ENCODE measurements at regions not wholly inside any gene's neighbourhood (a gene's known extent, or its start where the extent isn't known, plus 50 kb on each side); places are given as distances from the start of the nearest gene placed in this dataset.

- intact Hi-C loops (cut with micrococcal nuclease) = no loop called here
- Mint-ChIP-seq H3K27ac (no peak overlapping the region), H3K9me3 (peaks cover 0 to 16% (median 6%) of the 10 kb centered on the region in 8 donors), H3K36me3 (no peaks in the 10 kb centered on the region), H3K27me3 (no peaks in the 10 kb centered on the region), H3K4me1 (no peaks in the 10 kb centered on the region), H3K4me3 (no peak overlapping the region)
- Histone ChIP-seq H3K9me3 (ENCODE audit: control insufficient read depth in 1 of 2, low read length in 2 of 2) (no peaks in the 10 kb centered on the region), H3K27ac (ENCODE audit: low read depth, low read length) (no peak overlapping the region), H3K36me3 (ENCODE audit: insufficient read depth, low read length) (no peaks in the 10 kb centered on the region), H3K4me3 (ENCODE audit: low read length in 2 of 2) (no peak overlapping the region), H3K27me3 (ENCODE audit: insufficient read depth, low read length) (no peaks in the 10 kb centered on the region), H3K4me1 (ENCODE audit: insufficient read depth, low read length) (no peaks in the 10 kb centered on the region)
- no peak for DNase-seq
- ChIA-PET POLR2A (ENCODE audit: partially characterized antibody) (no interaction called here), CTCF (ENCODE audit: partially characterized antibody) (no interaction called here)
These were observed 291.2 kb downstream of the BRINP1 start for GRCh38 chr9:119078015-119078414.

- Histone ChIP-seq H3K9me3 (ENCODE audit: control insufficient read depth in 1 of 2, low read length in 2 of 2) (no peaks in the 10 kb centered on the region), H3K36me3 (ENCODE audit: insufficient read depth, low read length) (no peaks in the 10 kb centered on the region), H3K4me1 (ENCODE audit: insufficient read depth, low read length) (no peaks in the 10 kb centered on the region), H3K27me3 (ENCODE audit: insufficient read depth, low read length) (no peaks in the 10 kb centered on the region), H3K27ac (ENCODE audit: low read depth, low read length) (no peak overlapping the region), H3K4me3 (ENCODE audit: low read length in 2 of 2) (no peak overlapping the region)
- no peak overlapping the region for H3K4me3 Mint-ChIP-seq
- no peaks in the 10 kb centered on the region for H3K4me1 Mint-ChIP-seq
- peaks cover 0 to 15% (median 7%) of the 10 kb centered on the region in 8 donors for H3K9me3 Mint-ChIP-seq
- H3K36me3 Mint-ChIP-seq = no peaks in the 10 kb centered on the region
- H3K27ac Mint-ChIP-seq = no peak overlapping the region
- POLR2A ChIA-PET (ENCODE audit: partially characterized antibody) = no interaction called here
- H3K27me3 Mint-ChIP-seq = no peaks in the 10 kb centered on the region
- CTCF ChIA-PET (ENCODE audit: partially characterized antibody) = no interaction called here
- DNase-seq = no peak
- intact Hi-C loops (cut with micrococcal nuclease) = no loop called here
These were observed 285.6 kb downstream of the BRINP1 start for GRCh38 chr9:119083673-119084072.

- H3K4me1 Mint-ChIP-seq = no peaks in the 10 kb centered on the region
- H3K9me3 Mint-ChIP-seq = peaks cover 0 to 15% (median 7%) of the 10 kb centered on the region in 8 donors
- Histone ChIP-seq H3K27me3 (ENCODE audit: insufficient read depth, low read length) (no peaks in the 10 kb centered on the region), H3K4me3 (ENCODE audit: low read length in 2 of 2) (no peak overlapping the region), H3K9me3 (ENCODE audit: control insufficient read depth in 1 of 2, low read length in 2 of 2) (no peaks in the 10 kb centered on the region), H3K27ac (ENCODE audit: low read depth, low read length) (no peak overlapping the region), H3K4me1 (ENCODE audit: insufficient read depth, low read length) (no peaks in the 10 kb centered on the region), H3K36me3 (ENCODE audit: insufficient read depth, low read length) (no peaks in the 10 kb centered on the region)
- H3K4me3 Mint-ChIP-seq = no peak overlapping the region
- no peaks in the 10 kb centered on the region for H3K27me3 Mint-ChIP-seq
- DNase-seq = no peak
- POLR2A ChIA-PET (ENCODE audit: partially characterized antibody) = no interaction called here
- CTCF ChIA-PET (ENCODE audit: partially characterized antibody) = no interaction called here
- intact Hi-C loops (cut with micrococcal nuclease) = no loop called here
- H3K27ac Mint-ChIP-seq = no peak overlapping the region
- no peaks in the 10 kb centered on the region for H3K36me3 Mint-ChIP-seq
These were observed 282.6 kb downstream of the BRINP1 start for GRCh38 chr9:119086590-119086989.

GRCh38 chr9:119088002-119088547, 281.2 kb downstream of the BRINP1 start:
- Histone ChIP-seq H3K27me3 (ENCODE audit: insufficient read depth, low read length) (no peaks in the 10 kb centered on the region), H3K4me3 (ENCODE audit: low read length in 2 of 2) (no peak overlapping the region), H3K27ac (ENCODE audit: low read depth, low read length) (no peak overlapping the region), H3K36me3 (ENCODE audit: insufficient read depth, low read length) (no peaks in the 10 kb centered on the region), H3K4me1 (ENCODE audit: insufficient read depth, low read length) (no peaks in the 10 kb centered on the region), H3K9me3 (ENCODE audit: control insufficient read depth in 1 of 2, low read length in 2 of 2) (no peaks in the 10 kb centered on the region)
- Mint-ChIP-seq H3K27me3 (no peaks in the 10 kb centered on the region), H3K4me1 (no peaks in the 10 kb centered on the region), H3K4me3 (no peak overlapping the region), H3K36me3 (no peaks in the 10 kb centered on the region), H3K27ac (no peak overlapping the region), H3K9me3 (peaks cover 0 to 15% (median 7%) of the 10 kb centered on the region in 8 donors)
- DNase-seq = no peak
- intact Hi-C loops (cut with micrococcal nuclease) = no loop called here
- ChIA-PET POLR2A (ENCODE audit: partially characterized antibody) (no interaction called here), CTCF (ENCODE audit: partially characterized antibody) (no interaction called here)

GRCh38 chr9:119091074-119091473, 278.2 kb downstream of the BRINP1 start:
- Mint-ChIP-seq H3K27me3 (no peaks in the 10 kb centered on the region), H3K4me1 (no peaks in the 10 kb centered on the region), H3K36me3 (no peaks in the 10 kb centered on the region), H3K27ac (no peak overlapping the region), H3K9me3 (peaks cover 0 to 9% (median 3%) of the 10 kb centered on the region in 8 donors), H3K4me3 (no peak overlapping the region)
- ChIA-PET CTCF (ENCODE audit: partially characterized antibody) (no interaction called here), POLR2A (ENCODE audit: partially characterized antibody) (no interaction called here)
- Histone ChIP-seq H3K27ac (ENCODE audit: low read depth, low read length) (no peak overlapping the region), H3K27me3 (ENCODE audit: insufficient read depth, low read length) (no peaks in the 10 kb centered on the region), H3K4me1 (ENCODE audit: insufficient read depth, low read length) (no peaks in the 10 kb centered on the region), H3K36me3 (ENCODE audit: insufficient read depth, low read length) (no peaks in the 10 kb centered on the region), H3K4me3 (ENCODE audit: low read length in 2 of 2) (no peak overlapping the region), H3K9me3 (ENCODE audit: control insufficient read depth in 1 of 2, low read length in 2 of 2) (no peaks in the 10 kb centered on the region)
- intact Hi-C loops (cut with micrococcal nuclease) = no loop called here
- DNase-seq = no peak

- H3K9me3 Mint-ChIP-seq = peaks cover 0 to 6% (median 2%) of the 10 kb centered on the region in 8 donors
- H3K4me1 Mint-ChIP-seq = no peaks in the 10 kb centered on the region
- no peaks in the 10 kb centered on the region for H3K36me3 ChIP-seq (ENCODE audit: insufficient read depth, low read length)
- H3K27ac Mint-ChIP-seq = no peak overlapping the region
- no peaks in the 10 kb centered on the region for H3K36me3 Mint-ChIP-seq
- H3K4me3 ChIP-seq (ENCODE audit: low read length in 2 of 2) = no peak overlapping the region
- POLR2A ChIA-PET (ENCODE audit: partially characterized antibody) = no interaction called here
- H3K27me3 ChIP-seq (ENCODE audit: insufficient read depth, low read length) = no peaks in the 10 kb centered on the region
- H3K4me3 Mint-ChIP-seq = no peak overlapping the region
- CTCF ChIA-PET (ENCODE audit: partially characterized antibody) = no interaction called here
- no peak overlapping the region for H3K27ac ChIP-seq (ENCODE audit: low read depth, low read length)
- intact Hi-C loops (cut with micrococcal nuclease) = no loop called here
- H3K27me3 Mint-ChIP-seq = no peaks in the 10 kb centered on the region
- no peaks in the 10 kb centered on the region for H3K9me3 ChIP-seq (ENCODE audit: control insufficient read depth in 1 of 2, low read length in 2 of 2)
- DNase-seq = no peak
- no peaks in the 10 kb centered on the region for H3K4me1 ChIP-seq (ENCODE audit: insufficient read depth, low read length)
These were observed 277.1 kb downstream of the BRINP1 start for GRCh38 chr9:119092125-119092524.

GRCh38 chr9:119094086-119094485, 275.1 kb downstream of the BRINP1 start:
- H3K27ac Mint-ChIP-seq = no peak overlapping the region
- no peak overlapping the region for H3K4me3 Mint-ChIP-seq
- no peaks in the 10 kb centered on the region for H3K4me1 Mint-ChIP-seq
- POLR2A ChIA-PET (ENCODE audit: partially characterized antibody) = no interaction called here
- DNase-seq = no peak
- intact Hi-C loops (cut with micrococcal nuclease) = no loop called here
- CTCF ChIA-PET (ENCODE audit: partially characterized antibody) = no interaction called here
- Histone ChIP-seq H3K36me3 (ENCODE audit: insufficient read depth, low read length) (no peaks in the 10 kb centered on the region), H3K27me3 (ENCODE audit: insufficient read depth, low read length) (no peaks in the 10 kb centered on the region), H3K9me3 (ENCODE audit: control insufficient read depth in 1 of 2, low read length in 2 of 2) (no peaks in the 10 kb centered on the region), H3K4me3 (ENCODE audit: low read length in 2 of 2) (no peak overlapping the region), H3K4me1 (ENCODE audit: insufficient read depth, low read length) (no peaks in the 10 kb centered on the region), H3K27ac (ENCODE audit: low read depth, low read length) (no peak overlapping the region)
- no peaks in the 10 kb centered on the region for H3K36me3 Mint-ChIP-seq
- peaks cover 0 to 9% (median 4%) of the 10 kb centered on the region in 8 donors for H3K9me3 Mint-ChIP-seq
- H3K27me3 Mint-ChIP-seq = no peaks in the 10 kb centered on the region

- no peaks in the 10 kb centered on the region for H3K27me3 Mint-ChIP-seq
- H3K4me1 Mint-ChIP-seq = no peaks in the 10 kb centered on the region
- Histone ChIP-seq H3K4me1 (ENCODE audit: insufficient read depth, low read length) (no peaks in the 10 kb centered on the region), H3K27me3 (ENCODE audit: insufficient read depth, low read length) (no peaks in the 10 kb centered on the region), H3K9me3 (ENCODE audit: control insufficient read depth in 1 of 2, low read length in 2 of 2) (no peaks in the 10 kb centered on the region), H3K27ac (ENCODE audit: low read depth, low read length) (no peak overlapping the region), H3K4me3 (ENCODE audit: low read length in 2 of 2) (no peak overlapping the region), H3K36me3 (ENCODE audit: insufficient read depth, low read length) (no peaks in the 10 kb centered on the region)
- no peak overlapping the region for H3K27ac Mint-ChIP-seq
- POLR2A ChIA-PET (ENCODE audit: partially characterized antibody) = no interaction called here
- H3K9me3 Mint-ChIP-seq = peaks cover 0 to 10% (median 4%) of the 10 kb centered on the region in 8 donors
- CTCF ChIA-PET (ENCODE audit: partially characterized antibody) = no interaction called here
- no peak for DNase-seq
- no peaks in the 10 kb centered on the region for H3K36me3 Mint-ChIP-seq
- H3K4me3 Mint-ChIP-seq = no peak overlapping the region
- intact Hi-C loops (cut with micrococcal nuclease) = no loop called here
These were observed 274.2 kb downstream of the BRINP1 start for GRCh38 chr9:119095072-119095471.

Data from CD4-positive, alpha-beta memory T cell (primary cell).